Uterus (tissue), 2 donors: ENCODE measurements at regions not wholly inside any gene's neighbourhood (a gene's known extent, or its start where the extent isn't known, plus 50 kb on each side); places are given as distances from the start of the nearest gene placed in this dataset.
"Not testable (repeated sequence)": the region's sequence is repeated elsewhere in the genome, so short reads cannot be mapped to it uniquely, and the experiment has no call there.

ENCODE experiments used
- CTCF ChIP-seq, 4 experiments: fragments of 200-600 bp in 2 of 4; fragments of 450-650 bp in 2 of 4; sonication (generic) in 2 of 4; IDR thresholded peaks; one replicate each; pipeline ENCODE4 v1.5.1; 2016 to 2019; ENCODE audit warnings: antibody characterized with exemption in 4 of 4, mild to moderate bottlenecking in 2 of 4, moderate library complexity in 1 of 4
- POLR2A ChIP-seq, 2 donors: fragments of 450-650 bp; IDR thresholded peaks; one replicate each; pipeline ENCODE4 v1.6.1; 2016; ENCODE audit warnings: antibody characterized with exemption in 2 of 2, mild to moderate bottlenecking in 1 of 2, moderate library complexity in 1 of 2

- peak in 1 of 4 experiments; percentile 14 for TF ChIP-seq CTCF (IDR thresholded peaks at IDR 0.05)
- not testable (repeated sequence) for TF ChIP-seq POLR2A (IDR thresholded peaks at IDR 0.05)
Observed at GRCh38 chr2:106248548-106249151, 54.5 kb upstream of the UXS1 start.
